Fibroblast of mammary gland (primary cell): ENCODE measurements at regions not wholly inside any gene's neighbourhood (a gene's known extent, or its start where the extent isn't known, plus 50 kb on each side); places are given as distances from the start of the nearest gene placed in this dataset.

Source experiments
- DNase-seq: peaks from one replicate; pipeline ENCODE4 v3.0.0-alpha.2; 2010; ENCODE audit warnings: low read depth
- H3K4me3 ChIP-seq: 2 replicates; pipeline ENCODE4 v1.5.1; 2011; ENCODE audit warnings: low read depth, mild to moderate bottlenecking, low read length, moderate library complexity; ENCODE audit not compliant: control insufficient read depth
- TF ChIP-seq, protein P1 (sequence below): conservative IDR thresholded peaks from 2 replicates; pipeline ENCODE4 v1.5.1; 2011; ENCODE audit warnings: low read depth, low read length, inconsistent platforms; ENCODE audit not compliant: control insufficient read depth, insufficient read depth

- DNase-seq, result no peak
- TF ChIP-seq, protein P1, sequence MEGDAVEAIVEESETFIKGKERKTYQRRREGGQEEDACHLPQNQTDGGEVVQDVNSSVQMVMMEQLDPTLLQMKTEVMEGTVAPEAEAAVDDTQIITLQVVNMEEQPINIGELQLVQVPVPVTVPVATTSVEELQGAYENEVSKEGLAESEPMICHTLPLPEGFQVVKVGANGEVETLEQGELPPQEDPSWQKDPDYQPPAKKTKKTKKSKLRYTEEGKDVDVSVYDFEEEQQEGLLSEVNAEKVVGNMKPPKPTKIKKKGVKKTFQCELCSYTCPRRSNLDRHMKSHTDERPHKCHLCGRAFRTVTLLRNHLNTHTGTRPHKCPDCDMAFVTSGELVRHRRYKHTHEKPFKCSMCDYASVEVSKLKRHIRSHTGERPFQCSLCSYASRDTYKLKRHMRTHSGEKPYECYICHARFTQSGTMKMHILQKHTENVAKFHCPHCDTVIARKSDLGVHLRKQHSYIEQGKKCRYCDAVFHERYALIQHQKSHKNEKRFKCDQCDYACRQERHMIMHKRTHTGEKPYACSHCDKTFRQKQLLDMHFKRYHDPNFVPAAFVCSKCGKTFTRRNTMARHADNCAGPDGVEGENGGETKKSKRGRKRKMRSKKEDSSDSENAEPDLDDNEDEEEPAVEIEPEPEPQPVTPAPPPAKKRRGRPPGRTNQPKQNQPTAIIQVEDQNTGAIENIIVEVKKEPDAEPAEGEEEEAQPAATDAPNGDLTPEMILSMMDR, result no peak
- H3K4me3 ChIP-seq, result no peak overlapping the region
Observed at GRCh38 chr16:26651464-26651863, 415.3 kb upstream of the C16orf82 start.

- no peak overlapping the region for H3K4me3 ChIP-seq
- TF ChIP-seq, protein P1, result no peak
- DNase-seq, result no peak
Observed at GRCh38 chr16:26651884-26652283, 414.8 kb upstream of the C16orf82 start.

DNA sequence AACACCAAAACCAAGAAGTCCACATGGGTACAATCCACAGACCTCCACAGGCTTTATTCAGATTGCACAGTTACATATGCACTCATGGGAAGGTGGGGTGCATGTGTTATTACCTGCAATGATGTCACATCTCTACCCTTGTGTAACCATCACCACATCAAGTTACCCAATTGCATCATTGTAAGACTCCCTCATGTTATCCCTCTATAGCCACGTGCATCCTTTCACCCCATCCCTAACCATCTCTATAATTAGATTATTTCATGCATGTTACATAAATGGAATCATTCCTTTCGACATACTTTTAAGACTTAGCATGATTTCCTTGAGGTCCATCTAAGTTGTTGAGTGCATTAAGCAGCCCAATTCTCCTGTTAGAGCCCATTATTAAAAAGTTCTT, 408.2 kb upstream of the C16orf82 start:
- TF ChIP-seq, protein P1, result no peak
- DNase-seq, result no peak
- H3K4me3 ChIP-seq, result no peak overlapping the region

DNA sequence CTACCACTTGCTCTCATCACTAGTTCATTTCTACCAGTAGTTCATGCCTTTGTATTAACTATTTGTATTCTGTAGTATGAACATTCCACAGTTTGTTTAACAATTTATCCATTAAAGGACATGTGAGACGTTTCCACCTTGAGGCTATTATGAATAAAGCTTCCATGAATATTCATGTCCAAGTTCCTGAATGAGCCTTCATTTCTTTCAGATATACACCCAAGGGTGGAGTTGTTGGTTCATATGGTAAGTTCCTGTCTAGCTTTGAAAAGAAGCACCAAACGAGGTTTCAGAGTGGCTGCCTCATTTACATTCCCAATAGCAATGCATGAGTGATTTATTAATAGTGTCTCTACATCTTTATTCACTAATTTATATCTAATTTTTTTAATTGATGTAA, 407.8 kb upstream of the C16orf82 start:
- no peak overlapping the region for H3K4me3 ChIP-seq
- TF ChIP-seq, protein P1, result no peak
- DNase-seq, result no peak

GRCh38 chr16:26664086-26664485, 402.6 kb upstream of the C16orf82 start:
- TF ChIP-seq, protein P1, result no peak
- H3K4me3 ChIP-seq, result no peak overlapping the region
- no peak for DNase-seq

DNA sequence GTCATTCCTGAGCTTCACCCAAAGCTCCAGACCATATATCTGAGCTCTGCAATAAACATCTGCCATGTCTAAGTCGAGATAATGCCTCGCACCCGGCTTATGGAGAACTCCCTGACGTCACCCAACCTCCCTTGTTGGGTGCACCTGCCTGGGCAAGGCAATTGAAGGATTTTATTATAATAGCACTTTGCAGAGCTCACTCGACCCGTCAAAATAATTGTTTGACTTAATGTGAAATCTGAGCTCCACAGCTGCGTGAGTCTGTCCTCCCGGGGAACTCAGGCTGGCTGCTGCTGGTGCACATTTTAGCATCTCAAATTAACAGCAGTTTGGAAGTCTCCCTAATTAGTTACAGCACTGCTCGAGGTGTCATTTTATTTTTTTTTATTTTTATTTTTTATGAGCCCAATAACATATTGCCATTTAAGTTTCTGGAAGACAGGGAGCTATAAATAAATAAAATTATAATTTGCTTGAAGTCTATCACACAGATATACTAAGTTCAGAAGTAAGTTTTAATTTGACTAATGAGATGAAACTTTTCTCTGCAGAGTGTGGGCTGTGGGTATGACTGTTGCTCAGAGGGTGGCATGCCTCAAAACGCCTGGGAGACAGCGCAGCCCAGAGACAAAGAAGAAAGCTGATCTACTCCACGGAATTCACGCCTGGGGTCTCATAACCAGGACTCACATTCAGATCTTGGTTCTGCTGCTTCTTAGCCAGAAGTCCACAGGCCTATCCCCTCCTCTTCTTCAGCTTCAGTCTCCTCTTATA, 401.4 kb upstream of the C16orf82 start:
- H3K4me3 ChIP-seq, result no peak overlapping the region
- DNase-seq, result no peak
- TF ChIP-seq, protein P1, result no peak
